Cardiac muscle cell (in vitro differentiated cells and primary cell): ENCODE measurements at regions not wholly inside any gene's neighbourhood (a gene's known extent, or its start where the extent isn't known, plus 50 kb on each side); places are given as distances from the start of the nearest gene placed in this dataset.

ENCODE experiments used
- DNase-seq, 2 donors: peaks; one replicate each; pipeline versions ENCODE4 v3.0.0 to v3.0.0-alpha.2; 2010 to 2017; ENCODE audit warnings: low read depth in 1 of 2, low spot score in 1 of 2
- H3K27ac ChIP-seq: fragments of 200-600 bp; sonication (generic); 2 replicates; pipeline ENCODE4 v1.5.1; 2016
- H3K27me3 ChIP-seq: fragments of 200-600 bp; sonication (generic); 2 replicates; pipeline ENCODE4 v1.6.0; 2016; ENCODE audit warnings: control low read depth
- H3K36me3 ChIP-seq: fragments of 200-600 bp; sonication (generic); 2 replicates; pipeline ENCODE4 v1.5.1; 2016; ENCODE audit warnings: control low read depth
- H3K4me1 ChIP-seq: fragments of 200-600 bp; sonication (generic); 2 replicates; pipeline ENCODE4 v1.8.1; 2017; ENCODE audit warnings: low read depth, mild to moderate bottlenecking, mixed run types
- H3K4me3 ChIP-seq: fragments of 200-600 bp; sonication (generic); 2 replicates; pipeline ENCODE4 v1.5.1; 2016; ENCODE audit warnings: mild to moderate bottlenecking
- H3K9me3 ChIP-seq: fragments of 200-600 bp; sonication (generic); 2 replicates; pipeline ENCODE4 v1.5.1; 2017; ENCODE audit warnings: low read depth, mild to moderate bottlenecking, control low read depth
- CTCF ChIP-seq: IDR thresholded peaks from 2 replicates; pipeline ENCODE4 v1.5.1; 2012; ENCODE audit warnings: low read depth, mild to moderate bottlenecking, low read length

GRCh38 chr7:136259074-136259473 is 281.9 kb upstream of the MTPN start:
- H3K4me3 ChIP-seq: no peak overlapping the region
- no peak overlapping the region for H3K27ac ChIP-seq
- no peaks in the 10 kb centered on the region for H3K36me3 ChIP-seq
- no peak for TF ChIP-seq CTCF
- DNase-seq: no peak
- no peaks in the 10 kb centered on the region for H3K4me1 ChIP-seq
- H3K9me3 ChIP-seq: no peaks in the 10 kb centered on the region
- no peaks in the 10 kb centered on the region for H3K27me3 ChIP-seq

GRCh38 chr7:136256491-136256890 is 279.3 kb upstream of the MTPN start:
- H3K4me3 ChIP-seq: no peak overlapping the region
- no peaks in the 10 kb centered on the region for H3K36me3 ChIP-seq
- DNase-seq: no peak
- H3K27ac ChIP-seq: no peak overlapping the region
- TF ChIP-seq CTCF: no peak
- no peaks in the 10 kb centered on the region for H3K27me3 ChIP-seq
- H3K4me1 ChIP-seq: no peaks in the 10 kb centered on the region
- H3K9me3 ChIP-seq: no peaks in the 10 kb centered on the region

GRCh38 chr7:136254148-136254547 is 277.0 kb upstream of the MTPN start:
- Histone ChIP-seq H3K4me3 (no peak overlapping the region), H3K4me1 (no peaks in the 10 kb centered on the region), H3K9me3 (no peaks in the 10 kb centered on the region), H3K27ac (no peak overlapping the region), H3K36me3 (no peaks in the 10 kb centered on the region), H3K27me3 (no peaks in the 10 kb centered on the region)
- DNase-seq: no peak
- TF ChIP-seq CTCF: no peak

- DNase-seq: no peak
- no peak for TF ChIP-seq CTCF
- Histone ChIP-seq H3K9me3 (no peaks in the 10 kb centered on the region), H3K4me1 (peaks cover 8% of the 10 kb centered on the region), H3K4me3 (no peak overlapping the region), H3K27ac (no peak overlapping the region), H3K36me3 (no peaks in the 10 kb centered on the region), H3K27me3 (no peaks in the 10 kb centered on the region)
Observed at GRCh38 chr7:136251826-136252225, 274.7 kb upstream of the MTPN start.

- Histone ChIP-seq H3K4me3 (no peak overlapping the region), H3K4me1 (peaks cover 9% of the 10 kb centered on the region), H3K27me3 (no peaks in the 10 kb centered on the region), H3K9me3 (no peaks in the 10 kb centered on the region), H3K27ac (no peak overlapping the region), H3K36me3 (no peaks in the 10 kb centered on the region)
- DNase-seq: no peak
- no peak for TF ChIP-seq CTCF
Observed at GRCh38 chr7:136247211-136247610, 270.1 kb upstream of the MTPN start.
